ENCODE measurements at regions not wholly inside any gene's neighbourhood (a gene's known extent, or its start where the extent isn't known, plus 50 kb on each side); places are given as distances from the start of the nearest gene placed in this dataset.

DNA sequence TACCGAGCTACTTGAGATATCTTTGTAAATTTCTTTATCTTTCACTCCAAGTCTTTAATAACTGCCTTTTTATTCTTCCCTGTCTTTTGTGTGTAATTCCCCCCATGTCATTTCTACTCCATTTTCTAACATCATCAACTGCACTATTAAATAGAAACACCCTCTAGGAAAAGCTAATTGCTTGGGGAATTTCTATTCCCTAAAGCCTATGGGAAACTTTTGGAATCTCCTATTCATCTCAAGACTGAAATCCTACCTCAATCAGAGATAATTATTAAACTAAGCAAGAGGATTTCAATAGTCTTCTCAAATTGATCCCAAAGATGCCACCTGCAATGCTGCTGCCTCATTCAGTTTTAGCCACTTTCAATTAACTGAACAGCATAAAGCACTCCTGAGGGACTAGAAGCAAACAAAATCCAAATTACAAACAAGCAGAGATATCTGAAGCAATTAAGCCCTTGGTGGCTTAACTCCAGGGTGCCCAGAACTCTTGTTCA, 598.7 kb downstream of the IGSF11 start:
- TF ChIP-seq, protein P1, sequence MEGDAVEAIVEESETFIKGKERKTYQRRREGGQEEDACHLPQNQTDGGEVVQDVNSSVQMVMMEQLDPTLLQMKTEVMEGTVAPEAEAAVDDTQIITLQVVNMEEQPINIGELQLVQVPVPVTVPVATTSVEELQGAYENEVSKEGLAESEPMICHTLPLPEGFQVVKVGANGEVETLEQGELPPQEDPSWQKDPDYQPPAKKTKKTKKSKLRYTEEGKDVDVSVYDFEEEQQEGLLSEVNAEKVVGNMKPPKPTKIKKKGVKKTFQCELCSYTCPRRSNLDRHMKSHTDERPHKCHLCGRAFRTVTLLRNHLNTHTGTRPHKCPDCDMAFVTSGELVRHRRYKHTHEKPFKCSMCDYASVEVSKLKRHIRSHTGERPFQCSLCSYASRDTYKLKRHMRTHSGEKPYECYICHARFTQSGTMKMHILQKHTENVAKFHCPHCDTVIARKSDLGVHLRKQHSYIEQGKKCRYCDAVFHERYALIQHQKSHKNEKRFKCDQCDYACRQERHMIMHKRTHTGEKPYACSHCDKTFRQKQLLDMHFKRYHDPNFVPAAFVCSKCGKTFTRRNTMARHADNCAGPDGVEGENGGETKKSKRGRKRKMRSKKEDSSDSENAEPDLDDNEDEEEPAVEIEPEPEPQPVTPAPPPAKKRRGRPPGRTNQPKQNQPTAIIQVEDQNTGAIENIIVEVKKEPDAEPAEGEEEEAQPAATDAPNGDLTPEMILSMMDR (conservative IDR thresholded peaks at IDR 0.05; ENCODE audit: low read depth, low read length): no peak
- TF ChIP-seq EZH2 (IDR thresholded peaks at IDR 0.05; ENCODE audit: low read length, unreplicated experiment): no peak

All from PC-3 (cell line).